ENCODE measurements at regions not wholly inside any gene's neighbourhood (a gene's known extent, or its start where the extent isn't known, plus 50 kb on each side); places are given as distances from the start of the nearest gene placed in this dataset.

- FAIRE-seq, result no peak
- no peak for TF ChIP-seq CTCF (IDR thresholded peaks at IDR 0.05; ENCODE audit: insufficient read depth, missing control alignments)
- DNase-seq (ENCODE audit: insufficient read length, low spot score), result no peak
Observed at GRCh38 chr14:61977217-61977616, 215.0 kb downstream of the SNAPC1 start.

- no peak for TF ChIP-seq CTCF (IDR thresholded peaks at IDR 0.05; ENCODE audit: insufficient read depth, missing control alignments)
- DNase-seq (ENCODE audit: insufficient read length, low spot score), result no peak
- FAIRE-seq, result no peak
Observed at GRCh38 chr14:61988240-61988639, 226.0 kb downstream of the SNAPC1 start.

DNA sequence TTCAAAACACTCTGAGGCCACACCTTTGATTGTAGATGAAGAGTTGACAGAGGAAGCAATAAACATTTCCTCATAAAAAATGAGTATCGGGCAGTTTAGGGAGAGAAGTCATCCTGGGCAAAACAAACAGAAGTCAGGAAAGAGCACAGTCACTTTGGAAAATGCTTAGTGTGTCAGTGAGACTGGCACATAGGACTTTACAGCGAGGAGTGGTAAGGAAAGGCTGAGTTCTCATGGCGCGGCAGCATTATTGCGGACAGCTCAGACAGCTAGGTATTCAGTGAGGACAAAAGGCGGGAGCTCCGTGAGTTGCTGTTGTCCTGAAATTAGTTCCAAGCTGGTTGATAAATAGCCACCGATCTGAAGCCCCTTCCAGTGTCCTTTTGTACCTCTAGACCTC is 229.9 kb downstream of the SNAPC1 start:
- FAIRE-seq, result no peak
- no peak for TF ChIP-seq CTCF (IDR thresholded peaks at IDR 0.05; ENCODE audit: insufficient read depth, missing control alignments)
- DNase-seq (ENCODE audit: insufficient read length, low spot score), result no peak

- no peak for FAIRE-seq
- no peak for TF ChIP-seq CTCF (IDR thresholded peaks at IDR 0.05; ENCODE audit: insufficient read depth, missing control alignments)
- no peak for DNase-seq (ENCODE audit: insufficient read length, low spot score)
Observed at GRCh38 chr14:61992926-61993325, 230.7 kb downstream of the SNAPC1 start.

- DNase-seq (ENCODE audit: insufficient read length, low spot score) (no peak), FAIRE-seq (no peak)
- no peak for TF ChIP-seq CTCF (IDR thresholded peaks at IDR 0.05; ENCODE audit: insufficient read depth, missing control alignments)
Observed at GRCh38 chr14:61994589-61994988, 232.4 kb downstream of the SNAPC1 start.

DNA sequence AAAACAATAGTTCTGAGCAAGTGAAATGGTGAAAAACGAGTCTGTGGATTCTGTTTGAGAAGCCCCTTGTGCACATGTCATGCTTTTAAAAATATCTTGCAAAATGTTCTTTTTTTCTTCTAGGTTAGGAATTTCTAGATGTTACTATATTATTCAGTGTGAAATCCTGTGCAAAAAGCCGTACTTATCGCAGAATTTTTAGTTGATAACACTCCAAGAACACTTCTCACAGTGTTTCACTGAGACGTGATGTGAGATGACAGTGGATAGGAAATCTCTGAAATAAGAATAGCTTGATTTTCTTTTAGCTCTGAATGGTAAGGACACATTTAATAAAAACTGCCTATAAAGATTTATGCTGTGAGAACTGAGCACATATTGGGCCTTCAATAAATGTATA is 234.5 kb downstream of the SNAPC1 start:
- no peak for DNase-seq (ENCODE audit: insufficient read length, low spot score)
- TF ChIP-seq CTCF (IDR thresholded peaks at IDR 0.05; ENCODE audit: insufficient read depth, missing control alignments), result no peak
- no peak for FAIRE-seq

DNA sequence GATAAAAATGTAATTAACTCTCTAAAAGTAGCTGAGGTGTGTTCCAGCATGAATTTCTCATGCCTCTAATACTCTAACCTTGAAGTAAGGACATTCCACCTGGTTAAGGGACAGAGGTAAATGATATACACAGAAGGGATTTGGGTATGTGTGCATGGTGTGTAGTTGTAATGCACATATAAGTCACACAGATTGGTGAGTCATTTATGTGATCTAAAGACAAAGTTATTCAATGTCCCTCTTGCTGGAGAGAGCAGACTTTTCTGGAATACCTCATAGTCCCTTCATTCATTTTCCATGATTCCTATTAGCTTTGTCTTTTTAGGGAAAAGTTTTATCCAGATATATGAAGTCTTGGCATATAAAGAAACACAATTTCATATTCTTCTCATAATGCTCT is 234.9 kb downstream of the SNAPC1 start:
- no peak for DNase-seq (ENCODE audit: insufficient read length, low spot score)
- TF ChIP-seq CTCF (IDR thresholded peaks at IDR 0.05; ENCODE audit: insufficient read depth, missing control alignments), result no peak

More for the DNA sequence above, 234.9 kb downstream of the SNAPC1 start:
- no peak for FAIRE-seq
